ENCODE measurements at regions not wholly inside any gene's neighbourhood (a gene's known extent, or its start where the extent isn't known, plus 50 kb on each side); places are given as distances from the start of the nearest gene placed in this dataset.

DNA sequence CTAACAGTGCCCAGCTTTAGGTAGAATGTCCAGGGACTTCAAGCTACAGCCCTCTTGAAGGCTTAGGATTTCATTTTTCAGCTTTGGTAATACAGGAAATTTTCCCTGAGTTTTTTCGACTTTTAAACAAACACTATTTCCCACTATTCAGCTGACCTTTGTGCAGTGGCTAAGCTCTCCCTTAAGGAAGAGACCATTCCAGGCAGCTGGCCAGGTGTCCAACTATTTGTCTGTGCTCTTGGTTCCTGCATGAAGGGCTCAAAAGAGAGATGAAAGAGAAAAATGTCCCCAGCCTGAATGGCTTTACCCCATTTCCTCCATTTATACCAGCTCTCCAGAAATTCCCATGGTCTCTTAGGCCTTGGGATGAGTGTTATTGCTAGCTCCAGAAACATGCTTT lies 111.9 kb upstream of the KLF8 start:
- TF ChIP-seq, protein P1, sequence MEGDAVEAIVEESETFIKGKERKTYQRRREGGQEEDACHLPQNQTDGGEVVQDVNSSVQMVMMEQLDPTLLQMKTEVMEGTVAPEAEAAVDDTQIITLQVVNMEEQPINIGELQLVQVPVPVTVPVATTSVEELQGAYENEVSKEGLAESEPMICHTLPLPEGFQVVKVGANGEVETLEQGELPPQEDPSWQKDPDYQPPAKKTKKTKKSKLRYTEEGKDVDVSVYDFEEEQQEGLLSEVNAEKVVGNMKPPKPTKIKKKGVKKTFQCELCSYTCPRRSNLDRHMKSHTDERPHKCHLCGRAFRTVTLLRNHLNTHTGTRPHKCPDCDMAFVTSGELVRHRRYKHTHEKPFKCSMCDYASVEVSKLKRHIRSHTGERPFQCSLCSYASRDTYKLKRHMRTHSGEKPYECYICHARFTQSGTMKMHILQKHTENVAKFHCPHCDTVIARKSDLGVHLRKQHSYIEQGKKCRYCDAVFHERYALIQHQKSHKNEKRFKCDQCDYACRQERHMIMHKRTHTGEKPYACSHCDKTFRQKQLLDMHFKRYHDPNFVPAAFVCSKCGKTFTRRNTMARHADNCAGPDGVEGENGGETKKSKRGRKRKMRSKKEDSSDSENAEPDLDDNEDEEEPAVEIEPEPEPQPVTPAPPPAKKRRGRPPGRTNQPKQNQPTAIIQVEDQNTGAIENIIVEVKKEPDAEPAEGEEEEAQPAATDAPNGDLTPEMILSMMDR (IDR thresholded peaks at IDR 0.05; ENCODE audit: low read length): no peak
- TF ChIP-seq EZH2 (IDR thresholded peaks at IDR 0.05; ENCODE audit: borderline replicate concordance, low read length): no peak

Measured in OCI-LY1 (cell line).